Jurkat, Clone E6-1 (cell line): ENCODE measurements at regions not wholly inside any gene's neighbourhood (a gene's known extent, or its start where the extent isn't known, plus 50 kb on each side); places are given as distances from the start of the nearest gene placed in this dataset.
"Not testable (repeated sequence)": the region's sequence is repeated elsewhere in the genome, so short reads cannot be mapped to it uniquely, and the experiment has no call there.

Experiments used
- DNase-seq: peaks from one replicate; pipeline ENCODE4 v3.0.0-alpha.2; 2011; ENCODE audit warnings: low read depth, low spot score
- H3K4me3 ChIP-seq: 2 replicates; pipeline ENCODE4 v1.5.1; 2011; ENCODE audit warnings: mild to moderate bottlenecking, low read length, control low read depth, moderate library complexity

GRCh38 chr2:37722971-37723370 lies 51.5 kb upstream of the CDC42EP3 start:
- DNase-seq, H3K4me3 ChIP-seq: not testable (repeated sequence)

- DNase-seq, result no peak
- H3K4me3 ChIP-seq, result no peak overlapping the region
Observed at GRCh38 chr2:37730037-37730818, 58.8 kb upstream of the CDC42EP3 start.

GRCh38 chr2:37732412-37732811 lies 61.0 kb upstream of the CDC42EP3 start:
- not testable (repeated sequence) for DNase-seq, H3K4me3 ChIP-seq

- DNase-seq, result no peak
- H3K4me3 ChIP-seq, result no peak overlapping the region
Observed at GRCh38 chr2:37733251-37733650, 61.8 kb upstream of the CDC42EP3 start.

GRCh38 chr2:37733955-37734354 lies 62.5 kb upstream of the CDC42EP3 start:
- H3K4me3 ChIP-seq, DNase-seq: not testable (repeated sequence)

- H3K4me3 ChIP-seq, DNase-seq: not testable (repeated sequence)
Observed at GRCh38 chr2:37734891-37735523, 63.6 kb upstream of the CDC42EP3 start.

- not testable (repeated sequence) for H3K4me3 ChIP-seq, DNase-seq
Observed at GRCh38 chr2:37735524-37735910, 64.1 kb upstream of the CDC42EP3 start.

- DNase-seq, result no peak
- no peak overlapping the region for H3K4me3 ChIP-seq
Observed at GRCh38 chr2:37737507-37737906, 66.1 kb upstream of the CDC42EP3 start.

- no peak for DNase-seq
- H3K4me3 ChIP-seq, result no peak overlapping the region
Observed at GRCh38 chr2:37738266-37738885, 66.9 kb upstream of the CDC42EP3 start.

- no peak overlapping the region for H3K4me3 ChIP-seq
- no peak for DNase-seq
Observed at GRCh38 chr2:37739153-37739552, 67.7 kb upstream of the CDC42EP3 start.

- no peak for DNase-seq
- H3K4me3 ChIP-seq, result no peak overlapping the region
Observed at GRCh38 chr2:37740164-37740739, 68.8 kb upstream of the CDC42EP3 start.

GRCh38 chr2:37742286-37742685 lies 70.8 kb upstream of the CDC42EP3 start:
- H3K4me3 ChIP-seq, result no peak overlapping the region
- DNase-seq, result no peak

GRCh38 chr2:37744010-37744409 lies 72.6 kb upstream of the CDC42EP3 start:
- no peak overlapping the region for H3K4me3 ChIP-seq

GRCh38 chr2:37744961-37745360 lies 73.5 kb upstream of the CDC42EP3 start:
- H3K4me3 ChIP-seq, DNase-seq: not testable (repeated sequence)

More at GRCh38 chr2:37744010-37744409, 72.6 kb upstream of the CDC42EP3 start:
- no peak for DNase-seq

- not testable (repeated sequence) for H3K4me3 ChIP-seq
Observed at GRCh38 chr2:37746011-37746410, 74.6 kb upstream of the CDC42EP3 start.

GRCh38 chr2:37746883-37747282 lies 75.4 kb upstream of the CDC42EP3 start:
- no peak overlapping the region for H3K4me3 ChIP-seq
- no peak for DNase-seq

More at GRCh38 chr2:37746011-37746410, 74.6 kb upstream of the CDC42EP3 start:
- not testable (repeated sequence) for DNase-seq

GRCh38 chr2:37748541-37748940 lies 77.1 kb upstream of the CDC42EP3 start:
- no peak overlapping the region for H3K4me3 ChIP-seq
- DNase-seq, result no peak

- not testable (repeated sequence) for DNase-seq, H3K4me3 ChIP-seq
Observed at GRCh38 chr2:37750286-37750685, 78.8 kb upstream of the CDC42EP3 start.

GRCh38 chr2:37752766-37753165 lies 81.3 kb upstream of the CDC42EP3 start:
- no peak overlapping the region for H3K4me3 ChIP-seq
- DNase-seq, result no peak

GRCh38 chr2:37753758-37754157 lies 82.3 kb upstream of the CDC42EP3 start:
- no peak overlapping the region for H3K4me3 ChIP-seq
- no peak for DNase-seq
